ENCODE measurements at regions not wholly inside any gene's neighbourhood (a gene's known extent, or its start where the extent isn't known, plus 50 kb on each side); places are given as distances from the start of the nearest gene placed in this dataset.

- TF ChIP-seq CTCF (IDR thresholded peaks at IDR 0.05; ENCODE audit: control extremely low read depth in 1 of 3, insufficient read depth in 1 of 3, low read depth in 1 of 3, low read length in 3 of 3), result no peak
- no peak for TF ChIP-seq EP300 (IDR thresholded peaks at IDR 0.05; ENCODE audit: borderline replicate concordance in 1 of 2, low read depth in 2 of 2, low read length in 2 of 2)
- TF ChIP-seq SP1 (IDR thresholded peaks at IDR 0.05; ENCODE audit: low read depth, low read length), result no peak
- TF ChIP-seq POLR2AphosphoS5 (IDR thresholded peaks at IDR 0.05; ENCODE audit: low read depth, low read length), result no peak
- no peak for TF ChIP-seq RAD21 (IDR thresholded peaks at IDR 0.05 in 1 of 2, conservative IDR thresholded peaks at IDR 0.05 in 1 of 2; ENCODE audit: low read depth in 2 of 2, low read length in 2 of 2)
- no peak for TF ChIP-seq KDM5A (IDR thresholded peaks at IDR 0.05; ENCODE audit: low read length)
- no peak for TF ChIP-seq EZH2 (IDR thresholded peaks at IDR 0.05; ENCODE audit: low read depth, low read length, severe bottlenecking)
- no peak for TF ChIP-seq CBX5 (IDR thresholded peaks at IDR 0.05; ENCODE audit: low read depth, low read length)
- TF ChIP-seq ZNF274 (IDR thresholded peaks at IDR 0.05; ENCODE audit: borderline replicate concordance, extremely low read depth, low read length), result no peak
- TF ChIP-seq KDM1A (IDR thresholded peaks at IDR 0.05; ENCODE audit: borderline replicate concordance, low read length), result no peak
- TF ChIP-seq YY1 (IDR thresholded peaks at IDR 0.05; ENCODE audit: low read depth, low read length), result no peak
- no peak for TF ChIP-seq SUZ12 (IDR thresholded peaks at IDR 0.05; ENCODE audit: low read length)
- no peak for TF ChIP-seq POLR2A (IDR thresholded peaks at IDR 0.05; ENCODE audit: control extremely low read depth in 1 of 2, low read depth in 2 of 2, low read length in 2 of 2)
Measured at GRCh38 chr5:2272755-2273154, 390.0 kb upstream of the IRX4 start.

Data from H1 (cell line).